ENCODE measurements at regions not wholly inside any gene's neighbourhood (a gene's known extent, or its start where the extent isn't known, plus 50 kb on each side); places are given as distances from the start of the nearest gene placed in this dataset.

DNA sequence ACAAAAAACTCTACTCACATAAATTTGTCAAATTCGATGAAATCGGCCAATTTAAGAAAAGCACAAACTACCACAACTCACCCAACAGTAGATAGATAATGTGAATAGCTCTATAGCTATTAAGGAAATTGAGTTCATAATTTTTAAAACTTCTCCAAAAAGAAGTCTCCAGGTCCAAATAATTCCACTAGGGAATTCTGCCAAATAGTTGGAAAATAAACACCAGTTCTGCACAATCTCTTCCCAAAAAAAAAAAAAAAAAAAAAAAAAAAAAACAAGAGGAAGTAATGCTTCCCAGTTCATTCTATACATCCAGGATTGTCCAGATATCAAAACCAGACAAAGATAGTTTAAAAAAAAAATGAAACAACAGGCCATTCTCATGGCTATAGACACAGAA is 164.2 kb downstream of the POLR2M start:
- H3K36me3 ChIP-seq (ENCODE audit: control insufficient read depth in 2 of 2, insufficient read depth in 1 of 2, low read length in 2 of 2), result no peaks in the 10 kb centered on the region
- TF ChIP-seq, protein P1, sequence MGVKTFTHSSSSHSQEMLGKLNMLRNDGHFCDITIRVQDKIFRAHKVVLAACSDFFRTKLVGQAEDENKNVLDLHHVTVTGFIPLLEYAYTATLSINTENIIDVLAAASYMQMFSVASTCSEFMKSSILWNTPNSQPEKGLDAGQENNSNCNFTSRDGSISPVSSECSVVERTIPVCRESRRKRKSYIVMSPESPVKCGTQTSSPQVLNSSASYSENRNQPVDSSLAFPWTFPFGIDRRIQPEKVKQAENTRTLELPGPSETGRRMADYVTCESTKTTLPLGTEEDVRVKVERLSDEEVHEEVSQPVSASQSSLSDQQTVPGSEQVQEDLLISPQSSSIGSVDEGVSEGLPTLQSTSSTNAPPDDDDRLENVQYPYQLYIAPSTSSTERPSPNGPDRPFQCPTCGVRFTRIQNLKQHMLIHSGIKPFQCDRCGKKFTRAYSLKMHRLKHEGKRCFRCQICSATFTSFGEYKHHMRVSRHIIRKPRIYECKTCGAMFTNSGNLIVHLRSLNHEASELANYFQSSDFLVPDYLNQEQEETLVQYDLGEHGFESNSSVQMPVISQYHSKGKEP (tag by site-specific recombination; IDR thresholded peaks at IDR 0.05), result no peak
- POLR2A ChIA-PET, result no interaction called here
- no peaks in the 10 kb centered on the region for H3K9me3 ChIP-seq (ENCODE audit: control insufficient read depth, insufficient read depth, low read depth, low read length)
- no peaks in the 10 kb centered on the region for H3K4me1 ChIP-seq (ENCODE audit: control insufficient read depth, insufficient read depth, low read length)
- CTCF ChIA-PET, result interaction anchor here (1.2 to 4.4 kb wide), 3 partner anchors 10 to 200 kb away, joined by 3 to 29 read pairs (median 21); no protein-coding TSS in a partner anchor
- H3K27ac ChIP-seq (ENCODE audit: extremely low read depth, low read depth, low read length), result no peak overlapping the region
- H3K4me3 ChIP-seq (ENCODE audit: low read depth, low read length), result no peak overlapping the region

DNA sequence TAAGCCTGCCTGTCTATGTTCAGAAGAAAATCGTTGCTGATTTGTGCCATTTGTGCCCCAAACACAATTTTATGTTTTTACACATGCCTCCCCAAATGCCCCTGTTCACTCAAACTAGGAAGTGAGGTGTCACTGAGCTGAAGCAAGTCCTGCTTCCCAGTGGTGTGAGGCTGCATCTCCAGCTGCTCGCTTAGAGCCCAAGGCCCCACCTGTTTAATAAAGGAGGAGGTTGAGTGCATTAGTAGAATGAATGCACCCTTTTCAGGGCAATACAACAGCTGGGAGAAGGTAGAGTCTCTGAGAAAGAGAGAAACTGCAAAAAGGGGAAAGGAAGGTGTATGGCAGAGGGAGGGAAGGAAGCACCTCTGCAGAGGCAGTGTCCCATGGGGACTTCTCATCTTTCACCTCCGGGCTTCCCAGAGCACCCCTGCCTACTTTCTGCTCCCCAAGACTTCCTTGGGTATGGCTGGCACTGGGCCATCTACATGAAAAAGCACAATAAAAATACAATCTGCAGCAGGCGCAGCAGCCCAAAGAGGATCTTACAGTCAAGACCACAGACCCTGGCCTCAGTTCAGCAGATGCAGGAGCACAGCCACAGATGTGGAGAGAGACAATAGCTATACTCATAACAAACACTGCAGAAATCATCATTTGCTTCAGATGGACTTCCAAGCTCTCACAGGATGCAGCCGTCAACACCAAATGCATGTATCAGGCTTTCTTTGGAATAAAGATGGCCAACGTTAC is 165.9 kb downstream of the POLR2M start:
- Histone ChIP-seq H3K9me3 (ENCODE audit: control insufficient read depth, insufficient read depth, low read depth, low read length) (no peaks in the 10 kb centered on the region), H3K4me1 (ENCODE audit: control insufficient read depth, insufficient read depth, low read length) (no peaks in the 10 kb centered on the region), H3K4me3 (ENCODE audit: low read depth, low read length) (no peak overlapping the region), H3K36me3 (ENCODE audit: control insufficient read depth in 2 of 2, insufficient read depth in 1 of 2, low read length in 2 of 2) (no peaks in the 10 kb centered on the region), H3K27ac (ENCODE audit: extremely low read depth, low read depth, low read length) (no peak overlapping the region)
- CTCF ChIA-PET, result interaction anchor here (1.1 to 4.4 kb wide), 4 partner anchors 10 to 203 kb away, joined by 3 to 29 read pairs (median 5); no protein-coding TSS in a partner anchor
- POLR2A ChIA-PET, result no interaction called here
- TF ChIP-seq, protein P2, sequence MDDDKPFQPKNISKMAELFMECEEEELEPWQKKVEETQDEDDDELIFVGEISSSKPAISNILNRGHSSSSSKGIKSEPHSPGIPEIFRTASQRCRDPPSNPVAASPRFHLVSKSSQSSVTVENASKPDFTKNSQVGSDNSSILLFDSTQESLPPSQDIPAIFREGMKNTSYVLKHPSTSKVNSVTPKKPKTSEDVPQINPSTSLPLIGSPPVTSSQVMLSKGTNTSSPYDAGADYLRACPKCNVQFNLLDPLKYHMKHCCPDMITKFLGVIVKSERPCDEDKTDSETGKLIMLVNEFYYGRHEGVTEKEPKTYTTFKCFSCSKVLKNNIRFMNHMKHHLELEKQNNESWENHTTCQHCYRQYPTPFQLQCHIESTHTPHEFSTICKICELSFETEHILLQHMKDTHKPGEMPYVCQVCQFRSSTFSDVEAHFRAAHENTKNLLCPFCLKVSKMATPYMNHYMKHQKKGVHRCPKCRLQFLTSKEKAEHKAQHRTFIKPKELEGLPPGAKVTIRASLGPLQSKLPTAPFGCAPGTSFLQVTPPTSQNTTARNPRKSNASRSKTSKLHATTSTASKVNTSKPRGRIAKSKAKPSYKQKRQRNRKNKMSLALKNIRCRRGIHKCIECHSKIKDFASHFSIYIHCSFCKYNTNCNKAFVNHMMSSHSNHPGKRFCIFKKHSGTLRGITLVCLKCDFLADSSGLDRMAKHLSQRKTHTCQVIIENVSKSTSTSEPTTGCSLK (tag by site-specific recombination; IDR thresholded peaks at IDR 0.05), result no peak
- no peak for TF ChIP-seq ZNF843 (tag by site-specific recombination; IDR thresholded peaks at IDR 0.05)
- no peak for TF ChIP-seq REPIN1 (tag by site-specific recombination; IDR thresholded peaks at IDR 0.05; ENCODE audit: low read depth)
- TF ChIP-seq ZNF561 (tag by site-specific recombination; IDR thresholded peaks at IDR 0.05; ENCODE audit: borderline replicate concordance), result no peak
- TF ChIP-seq ZNF664 (tag by site-specific recombination; IDR thresholded peaks at IDR 0.05), result no peak
- TF ChIP-seq ZNF776 (tag by site-specific recombination; IDR thresholded peaks at IDR 0.05; ENCODE audit: borderline replicate concordance), result no peak
- TF ChIP-seq ZNF510 (tag by site-specific recombination; IDR thresholded peaks at IDR 0.05; ENCODE audit: insufficient replicate concordance), result no peak
- no peak for TF ChIP-seq ZNF394 (tag by site-specific recombination; IDR thresholded peaks at IDR 0.05; ENCODE audit: borderline replicate concordance)

DNA sequence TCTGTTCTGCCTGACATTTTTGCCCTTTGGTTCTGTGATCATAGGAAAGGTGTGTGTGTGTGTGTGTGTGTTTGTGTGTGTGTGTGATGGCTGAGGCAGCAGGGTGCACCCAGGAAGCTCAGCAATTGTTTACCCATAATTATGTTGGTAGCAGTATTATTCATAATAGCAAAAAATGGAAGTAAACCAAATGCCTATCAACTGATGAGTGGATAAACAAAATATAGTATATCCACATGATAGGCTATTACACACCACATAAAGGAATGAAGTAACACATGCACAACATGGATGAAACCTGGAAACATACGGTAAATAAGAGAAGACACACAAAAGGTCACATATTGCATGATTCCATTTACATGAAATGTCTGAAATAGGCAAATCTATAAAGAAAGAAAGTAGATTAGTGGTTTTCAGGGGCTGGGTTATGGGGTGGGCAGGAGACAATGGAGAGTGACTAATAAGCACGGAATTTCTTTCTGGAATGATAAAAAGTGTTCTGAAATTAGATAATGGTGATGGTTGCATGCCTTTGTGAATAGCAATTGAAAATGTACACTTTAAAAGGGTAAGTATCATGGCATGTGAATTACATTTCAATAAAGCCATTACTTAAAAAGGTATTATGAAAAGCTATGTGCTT is 167.2 kb downstream of the POLR2M start:
- no peak overlapping the region for H3K4me3 ChIP-seq (ENCODE audit: low read depth, low read length)
- H3K27ac ChIP-seq (ENCODE audit: extremely low read depth, low read depth, low read length), result no peak overlapping the region
- CTCF ChIA-PET, result interaction anchor here (0.6 to 1.0 kb wide), 2 partner anchors 13 to 16 kb away, joined by 3 read pairs; no protein-coding TSS in a partner anchor
- no peaks in the 10 kb centered on the region for H3K4me1 ChIP-seq (ENCODE audit: control insufficient read depth, insufficient read depth, low read length)
- H3K9me3 ChIP-seq (ENCODE audit: control insufficient read depth, insufficient read depth, low read depth, low read length), result no peaks in the 10 kb centered on the region
- POLR2A ChIA-PET, result no interaction called here
- H3K36me3 ChIP-seq (ENCODE audit: control insufficient read depth in 2 of 2, insufficient read depth in 1 of 2, low read length in 2 of 2), result no peaks in the 10 kb centered on the region
- TF ChIP-seq, protein P3, sequence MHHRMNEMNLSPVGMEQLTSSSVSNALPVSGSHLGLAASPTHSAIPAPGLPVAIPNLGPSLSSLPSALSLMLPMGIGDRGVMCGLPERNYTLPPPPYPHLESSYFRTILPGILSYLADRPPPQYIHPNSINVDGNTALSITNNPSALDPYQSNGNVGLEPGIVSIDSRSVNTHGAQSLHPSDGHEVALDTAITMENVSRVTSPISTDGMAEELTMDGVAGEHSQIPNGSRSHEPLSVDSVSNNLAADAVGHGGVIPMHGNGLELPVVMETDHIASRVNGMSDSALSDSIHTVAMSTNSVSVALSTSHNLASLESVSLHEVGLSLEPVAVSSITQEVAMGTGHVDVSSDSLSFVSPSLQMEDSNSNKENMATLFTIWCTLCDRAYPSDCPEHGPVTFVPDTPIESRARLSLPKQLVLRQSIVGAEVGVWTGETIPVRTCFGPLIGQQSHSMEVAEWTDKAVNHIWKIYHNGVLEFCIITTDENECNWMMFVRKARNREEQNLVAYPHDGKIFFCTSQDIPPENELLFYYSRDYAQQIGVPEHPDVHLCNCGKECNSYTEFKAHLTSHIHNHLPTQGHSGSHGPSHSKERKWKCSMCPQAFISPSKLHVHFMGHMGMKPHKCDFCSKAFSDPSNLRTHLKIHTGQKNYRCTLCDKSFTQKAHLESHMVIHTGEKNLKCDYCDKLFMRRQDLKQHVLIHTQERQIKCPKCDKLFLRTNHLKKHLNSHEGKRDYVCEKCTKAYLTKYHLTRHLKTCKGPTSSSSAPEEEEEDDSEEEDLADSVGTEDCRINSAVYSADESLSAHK (tag by site-specific recombination; IDR thresholded peaks at IDR 0.05), result no peak
- TF ChIP-seq, protein P4, sequence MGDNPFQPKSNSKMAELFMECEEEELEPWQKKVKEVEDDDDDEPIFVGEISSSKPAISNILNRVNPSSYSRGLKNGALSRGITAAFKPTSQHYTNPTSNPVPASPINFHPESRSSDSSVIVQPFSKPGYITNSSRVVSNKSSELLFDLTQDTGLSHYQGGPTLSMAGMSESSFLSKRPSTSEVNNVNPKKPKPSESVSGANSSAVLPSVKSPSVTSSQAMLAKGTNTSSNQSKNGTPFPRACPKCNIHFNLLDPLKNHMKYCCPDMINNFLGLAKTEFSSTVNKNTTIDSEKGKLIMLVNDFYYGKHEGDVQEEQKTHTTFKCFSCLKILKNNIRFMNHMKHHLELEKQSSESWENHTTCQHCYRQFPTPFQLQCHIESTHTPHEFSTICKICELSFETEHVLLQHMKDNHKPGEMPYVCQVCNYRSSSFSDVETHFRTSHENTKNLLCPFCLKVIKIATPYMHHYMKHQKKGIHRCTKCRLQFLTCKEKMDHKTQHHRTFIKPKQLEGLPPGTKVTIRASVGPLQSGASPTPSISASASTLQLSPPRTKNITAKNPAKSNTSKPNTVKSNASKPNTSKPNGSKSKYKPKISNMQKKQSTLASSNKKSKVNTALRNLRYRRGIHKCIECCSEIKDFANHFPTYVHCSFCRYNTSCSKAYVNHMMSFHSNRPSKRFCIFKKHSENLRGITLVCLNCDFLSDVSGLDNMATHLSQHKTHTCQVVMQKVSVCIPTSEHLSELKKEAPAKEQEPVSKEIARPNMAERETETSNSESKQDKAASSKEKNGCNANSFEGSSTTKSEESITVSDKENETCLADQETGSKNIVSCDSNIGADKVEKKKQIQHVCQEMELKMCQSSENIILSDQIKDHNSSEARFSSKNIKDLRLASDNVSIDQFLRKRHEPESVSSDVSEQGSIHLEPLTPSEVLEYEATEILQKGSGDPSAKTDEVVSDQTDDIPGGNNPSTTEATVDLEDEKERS (tag by site-specific recombination; IDR thresholded peaks at IDR 0.05), result no peak
- TF ChIP-seq, protein P5, sequence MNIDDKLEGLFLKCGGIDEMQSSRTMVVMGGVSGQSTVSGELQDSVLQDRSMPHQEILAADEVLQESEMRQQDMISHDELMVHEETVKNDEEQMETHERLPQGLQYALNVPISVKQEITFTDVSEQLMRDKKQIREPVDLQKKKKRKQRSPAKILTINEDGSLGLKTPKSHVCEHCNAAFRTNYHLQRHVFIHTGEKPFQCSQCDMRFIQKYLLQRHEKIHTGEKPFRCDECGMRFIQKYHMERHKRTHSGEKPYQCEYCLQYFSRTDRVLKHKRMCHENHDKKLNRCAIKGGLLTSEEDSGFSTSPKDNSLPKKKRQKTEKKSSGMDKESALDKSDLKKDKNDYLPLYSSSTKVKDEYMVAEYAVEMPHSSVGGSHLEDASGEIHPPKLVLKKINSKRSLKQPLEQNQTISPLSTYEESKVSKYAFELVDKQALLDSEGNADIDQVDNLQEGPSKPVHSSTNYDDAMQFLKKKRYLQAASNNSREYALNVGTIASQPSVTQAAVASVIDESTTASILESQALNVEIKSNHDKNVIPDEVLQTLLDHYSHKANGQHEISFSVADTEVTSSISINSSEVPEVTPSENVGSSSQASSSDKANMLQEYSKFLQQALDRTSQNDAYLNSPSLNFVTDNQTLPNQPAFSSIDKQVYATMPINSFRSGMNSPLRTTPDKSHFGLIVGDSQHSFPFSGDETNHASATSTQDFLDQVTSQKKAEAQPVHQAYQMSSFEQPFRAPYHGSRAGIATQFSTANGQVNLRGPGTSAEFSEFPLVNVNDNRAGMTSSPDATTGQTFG (tag by site-specific recombination; IDR thresholded peaks at IDR 0.05; ENCODE audit: borderline replicate concordance), result no peak
- no peak for TF ChIP-seq ZNF549 (tag by site-specific recombination; IDR thresholded peaks at IDR 0.05)

Measured in HEK293 (cell line).